HG02678 (cell line): ENCODE measurements at regions not wholly inside any gene's neighbourhood (a gene's known extent, or its start where the extent isn't known, plus 50 kb on each side); places are given as distances from the start of the nearest gene placed in this dataset.
"Not testable (repeated sequence)": the region's sequence is repeated elsewhere in the genome, so short reads cannot be mapped to it uniquely, and the experiment has no call there.

Experiments
- ATAC-seq: cut with Tn5 transposase; IDR thresholded peaks from one replicate; pipeline ENCODE4 v1.9.1; 2021; ENCODE audit warnings: mild to moderate bottlenecking, moderate library complexity; ENCODE audit not compliant: unreplicated experiment

DNA sequence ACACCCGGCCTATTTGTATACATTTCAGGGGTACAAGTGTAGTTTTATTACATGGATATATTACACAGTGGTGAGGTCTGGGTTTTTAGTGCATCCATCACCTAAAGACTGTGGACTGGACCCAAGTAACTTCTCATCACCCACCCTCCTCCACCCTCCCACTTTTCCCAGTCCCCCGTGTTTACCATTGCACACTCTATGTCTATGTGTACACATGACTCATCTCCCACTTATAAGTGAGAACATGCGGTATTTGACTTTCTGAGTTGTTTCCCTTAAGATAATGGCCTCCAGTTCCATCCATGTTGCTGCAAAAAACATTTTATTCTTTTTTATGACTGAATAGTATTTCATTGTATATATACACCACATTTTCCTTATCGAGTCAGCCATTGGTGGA lies 98.9 kb upstream of the WAC start:
- no peak for ATAC-seq

DNA sequence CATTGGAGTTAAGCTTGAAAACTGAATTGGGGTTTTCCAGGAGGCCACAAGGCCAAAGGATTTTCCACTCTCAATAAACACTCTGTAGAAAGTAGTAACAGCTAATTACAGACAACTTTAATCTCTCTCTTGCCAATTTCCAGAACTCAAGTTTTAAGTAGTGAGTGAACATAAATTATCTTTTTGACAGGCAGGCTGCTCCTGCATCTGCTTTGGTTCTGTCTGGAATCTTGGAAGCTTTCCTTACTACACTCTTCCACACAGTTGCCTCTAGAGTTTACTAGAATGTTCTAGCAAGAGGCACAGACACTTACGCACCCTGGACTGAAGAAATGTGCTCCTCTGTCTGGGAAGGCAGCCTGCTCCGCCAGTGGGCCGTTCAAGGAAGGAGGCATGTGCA lies 90.5 kb upstream of the WAC start:
- ATAC-seq, result no peak

DNA sequence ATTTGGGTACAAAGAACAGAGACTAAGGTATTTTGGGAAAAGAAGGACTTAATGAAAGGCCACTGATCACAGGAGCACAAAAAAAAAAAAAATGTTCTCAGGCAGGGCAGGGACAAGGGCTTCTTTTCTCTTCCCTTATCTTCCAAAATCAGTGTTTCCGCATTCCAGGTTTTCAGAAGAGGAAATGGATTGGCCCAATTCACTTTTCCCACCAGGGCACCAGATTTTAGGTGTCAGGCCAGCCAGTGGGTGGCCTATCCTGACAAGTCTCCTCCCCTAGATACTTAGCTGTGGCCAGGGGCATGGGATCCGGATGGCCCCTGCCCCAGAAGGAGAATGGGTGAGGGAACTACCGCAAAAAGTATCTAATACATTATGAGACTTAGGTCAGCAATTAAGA lies 88.9 kb upstream of the WAC start:
- no peak for ATAC-seq

DNA sequence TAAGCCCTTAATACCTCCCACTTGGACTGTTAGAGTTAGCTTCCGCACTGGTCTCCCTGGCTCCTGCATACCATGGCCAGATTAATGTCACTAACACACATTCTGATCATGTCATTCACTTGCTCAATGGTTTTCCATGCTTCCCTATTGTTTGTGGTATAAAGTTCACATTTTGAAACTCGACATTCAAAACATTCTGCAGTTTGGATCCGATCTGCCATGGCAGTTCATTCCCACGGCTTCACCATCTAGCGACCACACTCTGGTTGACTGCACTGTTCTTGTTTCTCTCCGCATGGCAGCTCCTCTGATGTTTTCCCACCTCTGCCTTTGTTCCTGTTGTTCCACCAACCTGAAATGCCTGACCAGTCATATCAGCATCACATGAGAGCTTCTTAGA lies 87.4 kb upstream of the WAC start:
- no peak for ATAC-seq

DNA sequence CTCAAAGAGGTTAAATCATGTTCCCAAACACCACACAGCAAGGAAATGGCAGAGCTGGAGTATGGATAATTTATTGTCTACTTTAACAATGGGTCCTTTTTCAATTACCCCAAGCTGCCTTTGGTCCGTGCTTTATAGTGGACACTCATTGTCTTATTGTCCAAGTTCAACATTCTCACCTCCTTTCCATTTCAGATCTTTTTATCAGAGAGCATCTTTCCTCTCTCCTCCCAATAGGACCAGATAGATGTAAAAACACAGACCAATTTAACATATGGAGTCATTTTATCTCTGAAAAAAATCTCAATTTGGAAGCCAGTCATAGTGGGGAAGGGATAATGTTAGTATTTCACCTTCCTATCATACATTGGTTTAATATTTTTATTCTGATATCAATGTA lies 83.5 kb upstream of the WAC start:
- no peak for ATAC-seq

DNA sequence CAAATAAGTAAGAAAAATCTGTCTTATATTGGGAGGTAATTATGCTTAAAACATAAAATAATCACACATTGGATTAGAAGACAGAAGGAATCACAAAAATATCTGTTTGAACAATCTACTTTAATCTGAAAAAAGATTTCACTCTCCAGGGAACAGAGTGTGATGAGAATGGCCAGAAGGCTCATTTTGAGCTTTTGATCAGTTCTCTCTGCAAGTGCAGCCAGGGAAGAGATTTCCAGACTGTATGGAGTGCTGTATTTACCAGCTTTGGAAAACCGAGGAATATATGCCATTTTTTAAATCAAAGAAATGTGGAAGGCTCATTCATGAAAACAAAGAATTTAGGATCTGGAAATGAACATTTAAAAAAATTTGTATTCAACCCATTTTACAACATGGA lies 83.0 kb upstream of the WAC start:
- ATAC-seq, result no peak

DNA sequence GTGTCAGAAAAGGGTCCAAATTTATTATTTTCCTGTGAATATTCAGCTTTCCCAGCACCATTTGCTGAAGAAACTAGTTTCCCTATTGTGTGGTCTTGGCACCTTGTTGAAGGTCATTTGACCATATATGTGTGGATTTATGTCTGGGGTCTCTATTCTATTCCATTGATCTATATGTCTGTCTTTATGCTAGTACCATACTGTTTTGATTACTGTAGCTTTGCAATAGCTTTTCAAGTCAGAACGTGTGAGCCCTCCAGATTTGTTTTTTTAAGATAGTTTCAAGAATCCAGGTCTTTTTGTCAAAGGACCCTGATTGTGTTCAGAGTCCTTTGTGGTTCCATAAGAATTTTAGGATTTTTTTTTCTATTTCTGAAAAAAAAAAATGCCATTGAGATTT lies 79.0 kb upstream of the WAC start:
- ATAC-seq, result no peak

DNA sequence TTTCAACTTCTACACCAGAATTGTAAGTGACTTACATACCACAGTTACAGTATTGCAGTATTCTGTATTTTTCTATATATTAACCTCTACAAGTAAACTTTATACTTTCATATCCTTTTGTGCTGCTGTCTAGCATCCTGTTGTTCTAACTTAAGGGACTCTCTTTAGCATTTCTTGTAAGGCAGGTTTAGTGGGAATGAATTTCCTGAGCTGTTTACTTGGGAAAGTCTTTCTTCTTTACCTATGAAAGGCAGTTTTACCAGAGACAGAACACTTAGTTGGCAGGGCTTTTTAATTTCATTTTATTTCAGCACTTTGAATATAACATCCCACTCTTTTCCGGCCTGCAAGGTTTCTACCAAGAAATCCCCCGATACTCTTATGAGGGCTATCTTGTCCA lies 75.8 kb upstream of the WAC start:
- ATAC-seq, result no peak

DNA sequence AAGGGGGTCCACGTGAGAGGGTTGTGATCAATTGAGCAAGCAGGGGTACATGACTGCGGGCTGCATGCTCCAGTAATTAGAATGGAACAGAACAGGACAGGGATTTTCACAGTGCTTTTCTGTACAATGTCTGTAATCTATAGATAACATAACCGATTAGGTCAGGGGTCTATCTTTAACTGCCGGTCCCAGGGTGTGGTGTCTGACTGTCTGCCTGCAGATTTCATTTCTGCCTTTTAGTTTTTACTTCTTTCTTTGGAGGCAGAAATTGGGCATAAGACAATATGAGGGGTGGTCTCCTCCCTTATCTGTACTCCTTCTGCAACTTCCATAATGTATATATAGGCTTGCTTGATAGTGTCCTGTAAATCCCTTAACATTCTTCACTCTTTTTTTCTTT lies 75.0 kb upstream of the WAC start:
- not testable (repeated sequence) for ATAC-seq

DNA sequence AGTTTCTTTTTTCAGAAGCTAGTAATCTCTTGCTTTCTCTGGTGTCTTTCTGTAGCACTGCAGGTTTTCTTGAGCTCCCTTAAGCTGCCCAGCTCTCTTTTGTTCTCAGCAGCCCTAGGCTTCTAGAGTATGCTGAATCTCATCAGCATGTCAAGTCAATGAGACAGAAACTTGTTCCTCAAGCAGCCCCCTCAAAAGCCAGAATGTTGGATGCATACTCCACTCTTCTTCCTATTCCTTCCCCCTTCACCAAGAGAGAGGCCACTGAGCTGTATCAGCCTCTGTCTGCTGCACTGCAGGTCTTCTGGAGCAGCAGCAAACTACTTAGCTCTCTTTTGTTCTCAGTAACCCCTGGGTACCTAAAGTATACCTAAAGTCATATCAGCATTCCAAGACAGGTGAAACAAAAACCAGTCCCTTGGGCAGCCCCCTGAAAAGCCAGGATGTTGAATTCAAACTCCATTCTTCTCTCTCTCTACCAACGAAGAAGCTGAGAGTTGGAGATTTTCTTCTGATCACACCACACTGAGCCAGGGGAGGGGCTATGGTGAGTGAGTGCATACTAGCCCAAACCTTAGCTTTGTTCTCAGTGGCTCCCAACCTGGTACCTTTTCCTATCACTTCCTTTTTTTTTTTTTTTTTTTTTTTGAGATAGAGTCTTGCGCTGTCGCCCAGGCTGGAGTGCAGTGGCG lies 73.3 kb upstream of the WAC start:
- ATAC-seq, result no peak

DNA sequence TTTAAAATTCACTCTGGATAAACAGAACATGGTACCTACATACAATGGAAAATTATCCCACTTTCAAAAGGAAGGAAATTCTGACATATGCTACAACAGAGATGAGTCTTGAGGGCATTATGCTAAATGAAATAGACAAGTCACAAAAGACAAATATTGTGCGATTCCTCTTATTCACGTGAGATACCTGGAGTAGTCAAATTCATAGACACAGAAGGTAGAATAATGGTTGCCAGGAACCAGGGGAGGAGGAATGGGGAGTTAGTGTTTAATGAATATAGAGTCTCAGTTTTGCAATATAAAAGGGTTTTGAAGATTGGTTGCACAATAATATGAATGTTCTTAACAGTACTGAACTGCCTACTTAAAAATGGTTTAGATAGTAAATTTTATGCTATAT lies 69.8 kb upstream of the WAC start:
- ATAC-seq, result no peak

DNA sequence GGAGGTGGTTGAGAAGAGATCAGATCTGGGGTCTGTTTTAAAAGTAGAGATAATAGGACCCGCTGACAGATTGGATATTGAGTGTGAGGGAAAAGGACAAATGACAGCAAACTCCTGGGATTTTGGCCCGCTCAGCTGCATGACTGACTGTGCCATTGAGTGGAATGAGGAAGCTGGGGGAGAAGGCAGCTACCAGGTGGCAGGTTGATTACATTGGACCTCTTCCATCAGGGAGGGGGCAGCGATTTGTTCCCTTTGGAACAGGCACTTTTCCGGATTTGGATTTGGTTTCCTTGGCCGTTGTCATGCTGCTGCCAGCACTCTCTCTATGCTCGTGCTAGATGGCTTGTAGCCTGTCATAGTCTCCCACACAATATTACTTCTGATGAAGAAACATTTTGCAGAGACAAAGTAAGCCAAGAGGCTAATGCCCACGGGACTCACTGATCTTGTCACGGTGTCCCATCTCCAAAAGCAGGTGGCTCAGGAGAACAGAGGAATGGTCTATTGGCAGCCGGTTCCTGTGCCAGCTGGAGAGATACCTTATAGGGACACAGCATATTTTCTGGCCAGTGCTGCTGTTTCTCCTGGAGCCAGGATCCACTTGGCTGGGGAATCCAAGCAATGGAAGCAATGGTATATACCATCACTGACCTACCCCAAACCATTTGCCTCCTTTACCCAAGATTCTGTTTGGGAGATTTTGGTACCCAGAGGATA lies 69.1 kb upstream of the WAC start:
- no peak for ATAC-seq

DNA sequence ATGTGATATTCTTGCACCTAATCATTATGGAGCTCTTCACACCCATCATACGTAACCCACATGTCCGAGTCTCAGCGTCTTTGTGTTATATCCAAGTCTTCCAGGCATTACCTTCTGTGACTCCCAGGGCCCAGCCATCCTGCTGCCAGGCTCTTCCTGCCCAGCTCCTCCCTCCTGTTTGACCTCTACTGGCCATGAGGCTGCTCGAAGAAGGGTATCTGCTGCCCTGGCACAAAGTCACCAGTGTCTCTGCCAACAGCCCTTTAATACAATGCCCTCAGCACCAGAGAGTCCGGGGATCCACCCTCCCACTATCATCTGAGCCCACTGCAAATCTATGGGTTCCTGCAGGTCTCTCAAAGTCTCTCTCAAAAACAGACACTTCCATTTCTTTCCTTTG lies 65.3 kb upstream of the WAC start:
- ATAC-seq, result no peak

DNA sequence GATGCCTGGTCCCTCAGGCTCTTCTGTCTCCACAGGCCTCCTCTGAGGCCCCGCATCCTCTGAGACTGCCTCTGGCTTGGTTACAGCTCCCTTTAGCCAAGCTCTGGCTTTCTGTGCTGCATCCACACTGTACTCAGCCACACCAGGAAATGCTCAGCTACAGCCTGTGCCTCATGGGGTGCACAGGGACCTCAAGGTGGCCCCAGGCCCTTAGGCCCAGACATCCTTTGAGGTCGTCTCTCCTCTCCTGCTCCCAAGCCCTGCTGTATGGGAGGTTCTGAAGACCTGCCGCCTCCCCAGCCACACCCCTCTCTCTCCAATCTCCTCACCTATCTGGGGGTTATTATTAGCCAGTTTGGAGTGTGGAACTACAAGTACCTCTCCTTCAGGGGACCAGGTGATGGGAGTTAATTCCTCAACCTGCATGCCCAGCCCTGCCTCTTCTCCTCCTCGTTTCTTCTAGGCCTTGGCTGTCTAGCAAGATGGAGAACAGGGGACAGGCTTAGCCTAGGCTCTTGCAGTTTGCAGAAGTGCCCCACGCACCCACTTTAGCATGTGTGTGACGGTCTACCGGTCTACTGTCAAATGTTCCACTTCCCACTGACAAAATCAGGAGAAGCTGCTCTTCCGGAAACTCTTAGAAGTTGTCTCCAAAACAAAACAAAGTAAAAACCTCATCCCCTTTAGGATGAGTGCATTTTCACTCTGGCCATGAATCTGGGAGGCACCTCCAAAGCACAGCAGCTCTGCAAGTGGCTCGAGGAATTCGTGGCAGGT lies 64.0 kb upstream of the WAC start:
- no peak for ATAC-seq

DNA sequence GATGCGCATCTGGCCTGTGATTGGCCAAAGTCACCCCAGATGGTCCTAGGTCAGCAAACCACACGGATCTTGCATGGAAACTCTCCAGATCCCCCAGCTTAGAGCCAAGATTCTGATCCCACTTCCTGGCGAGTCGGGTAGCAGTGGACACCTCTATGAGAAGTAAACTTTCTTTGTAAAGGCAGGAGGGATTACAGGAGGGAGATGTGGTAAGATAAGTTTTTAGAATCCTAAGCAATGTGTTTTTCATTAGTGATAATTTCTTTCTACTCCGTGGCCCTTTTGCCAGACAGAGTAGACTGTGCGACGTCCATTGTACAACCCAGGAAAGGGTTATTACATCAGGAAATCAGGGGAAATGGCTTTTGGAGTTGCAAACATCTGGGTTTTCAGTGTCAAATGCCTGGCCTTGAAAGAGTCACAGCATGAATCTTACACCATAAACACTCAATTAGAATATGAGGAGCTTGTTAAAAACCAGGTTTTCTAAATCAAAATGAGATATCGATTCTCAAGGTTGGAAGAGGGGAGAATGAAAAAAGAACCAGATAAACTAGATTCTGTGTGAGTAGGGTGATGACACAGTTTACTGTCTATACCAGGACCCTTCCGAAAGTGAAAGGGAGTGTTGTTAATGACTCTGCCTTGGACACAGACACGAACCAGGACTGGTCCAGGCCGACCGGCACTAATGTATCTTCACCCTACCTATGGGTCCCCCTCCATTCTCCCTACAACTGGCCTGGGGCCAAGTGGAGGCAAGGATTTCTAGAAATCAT lies 61.9 kb upstream of the WAC start:
- ATAC-seq, result no peak

DNA sequence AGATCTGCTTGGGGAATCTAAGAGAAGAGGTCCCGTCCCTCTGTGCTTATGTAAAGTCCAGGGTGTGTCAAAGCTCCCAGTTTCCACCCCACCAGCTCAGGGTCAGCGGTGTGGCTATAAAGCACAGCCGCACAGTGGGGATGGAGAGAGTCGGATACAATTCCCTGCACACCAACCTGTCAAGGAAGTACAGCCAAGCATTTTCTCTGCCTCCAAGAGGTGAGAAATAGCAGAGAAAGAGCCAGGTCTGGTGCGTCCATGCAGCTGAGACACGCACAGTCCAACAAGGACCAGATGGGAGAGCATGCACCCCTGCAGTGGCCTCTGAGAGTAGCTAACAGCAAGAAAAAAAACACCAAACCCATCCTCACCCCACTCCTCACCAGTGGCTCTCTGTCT lies 61.3 kb upstream of the WAC start:
- no peak for ATAC-seq

DNA sequence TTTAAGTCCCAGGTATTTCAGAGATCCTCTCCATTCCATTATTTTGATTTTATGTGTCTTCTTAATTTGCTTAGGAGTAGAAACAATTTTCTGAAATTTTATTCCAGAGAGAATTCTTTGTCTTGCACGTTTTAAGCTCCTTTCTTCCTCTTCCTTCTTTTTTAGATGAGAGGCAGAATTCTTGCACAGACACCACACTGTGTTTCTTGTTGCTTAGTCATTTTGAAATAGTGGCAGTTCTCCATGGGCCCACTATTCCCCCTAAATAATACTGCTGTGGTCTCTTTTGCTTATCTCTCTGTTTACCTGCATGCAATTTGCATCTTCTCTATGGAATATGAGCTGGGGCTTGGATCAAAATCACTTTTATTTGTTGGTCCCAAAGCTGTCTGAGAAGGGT lies 54.3 kb upstream of the WAC start:
- ATAC-seq, result no peak

DNA sequence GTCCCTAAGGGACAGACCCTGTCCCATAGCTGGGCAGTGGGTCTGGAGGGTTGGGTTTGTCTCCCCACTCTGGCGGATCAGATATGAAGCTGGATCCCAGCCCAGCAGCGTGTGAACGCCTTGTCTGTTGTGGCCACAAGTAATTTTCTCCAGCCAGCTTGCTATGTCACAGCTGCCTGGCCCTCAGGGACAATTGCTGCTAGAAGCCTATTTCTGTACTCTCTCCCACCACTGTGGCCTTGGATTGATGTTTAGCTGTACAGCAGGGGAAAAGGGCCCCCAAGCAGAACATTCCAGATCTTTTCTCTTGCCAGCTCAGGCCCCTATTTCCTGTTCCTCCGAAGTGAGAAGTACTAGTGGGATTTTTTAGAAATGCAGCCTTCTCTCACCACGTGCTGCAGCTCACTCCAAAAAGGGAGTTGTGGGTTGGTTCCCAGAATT lies 53.5 kb upstream of the WAC start:
- no peak for ATAC-seq

DNA sequence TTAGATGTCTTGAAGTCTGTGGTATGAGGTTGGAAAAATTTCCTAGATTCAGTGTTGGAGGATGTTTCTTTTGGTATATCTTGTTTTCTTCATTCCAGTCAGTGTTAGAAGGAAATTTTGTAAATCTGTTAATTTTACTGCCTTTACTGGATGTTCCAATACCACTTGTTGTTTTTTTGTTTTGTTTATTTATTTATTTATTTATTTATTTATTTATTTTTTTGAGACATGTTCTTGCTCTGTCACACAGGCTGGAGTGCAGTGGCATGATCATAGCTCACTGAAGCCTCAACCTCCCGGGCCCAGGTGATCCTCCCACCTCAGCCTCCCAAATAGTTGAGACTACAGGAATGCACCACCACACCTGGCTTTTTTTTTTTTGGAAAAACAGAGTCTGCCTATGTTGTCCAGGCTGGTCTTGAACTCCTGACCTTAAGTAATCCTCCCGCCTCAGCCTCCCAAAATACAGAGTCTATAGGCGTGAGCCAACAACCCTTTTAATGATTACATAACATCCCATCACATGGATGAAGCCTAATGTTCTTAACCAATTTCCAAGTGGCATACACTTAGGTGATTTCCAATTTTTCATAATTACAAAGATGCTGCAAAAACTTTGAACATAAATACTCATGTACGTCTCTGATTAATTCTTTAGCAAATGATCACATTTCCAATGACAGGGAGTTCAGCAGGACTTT lies 52.8 kb upstream of the WAC start:
- ATAC-seq, result no peak

DNA sequence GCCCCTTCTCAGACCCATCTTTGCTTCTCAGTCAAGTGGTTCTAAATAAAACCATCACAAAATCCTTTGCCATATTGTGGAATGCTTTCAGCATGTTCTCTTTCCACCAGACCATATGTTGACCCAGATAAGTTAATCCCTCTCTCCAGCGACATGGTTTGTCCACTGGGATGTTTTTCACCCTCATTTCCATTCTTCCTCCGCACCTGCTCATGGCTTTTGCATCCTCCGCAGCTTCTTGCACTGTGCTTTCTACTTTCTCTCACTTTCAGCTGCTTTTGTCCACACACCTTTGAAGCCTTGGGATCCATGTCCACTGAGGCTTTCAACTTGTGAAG lies 52.3 kb upstream of the WAC start:
- no peak for ATAC-seq

DNA sequence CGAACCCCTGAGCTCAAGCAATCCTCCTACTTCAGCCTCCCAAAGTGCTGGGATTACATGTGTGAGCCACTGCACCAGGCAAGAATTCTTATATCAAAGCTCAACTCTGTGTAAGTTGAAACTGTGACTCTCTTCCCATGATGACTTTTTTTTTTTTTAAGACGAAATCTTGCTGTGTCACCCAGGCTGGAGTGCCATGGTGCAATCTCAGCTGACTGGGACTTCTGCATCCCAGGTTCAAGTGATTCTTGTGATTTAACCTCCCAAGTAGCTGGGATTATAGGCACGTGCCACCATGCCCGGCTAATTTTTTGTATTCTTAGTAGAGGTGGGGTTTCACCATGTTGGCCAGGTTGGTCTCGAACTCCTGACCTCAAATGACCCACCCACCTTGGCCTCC lies 51.6 kb upstream of the WAC start:
- ATAC-seq, result not testable (repeated sequence)
